ENCODE measurements at regions not wholly inside any gene's neighbourhood (a gene's known extent, or its start where the extent isn't known, plus 50 kb on each side); places are given as distances from the start of the nearest gene placed in this dataset.

DNA sequence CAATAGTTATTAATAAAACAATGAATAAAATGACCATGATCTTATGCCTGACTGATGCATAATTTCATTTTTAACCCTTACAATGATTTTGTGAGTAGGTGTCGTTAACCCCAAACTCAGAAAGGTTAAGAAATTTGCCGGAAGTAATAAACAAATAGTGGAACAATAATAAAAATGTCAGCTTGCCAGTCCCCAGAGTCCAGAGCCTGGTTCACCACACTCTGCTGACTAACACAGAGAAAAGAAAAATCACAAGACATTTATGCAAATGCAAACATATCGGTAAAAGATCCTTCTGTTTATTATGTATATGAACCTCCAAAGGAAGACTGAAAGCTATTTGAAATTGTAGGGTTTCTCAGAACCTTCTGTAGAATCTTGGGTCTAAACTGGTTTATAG lies 563.7 kb downstream of the EFNB2 start:
- TF ChIP-seq, protein P1, sequence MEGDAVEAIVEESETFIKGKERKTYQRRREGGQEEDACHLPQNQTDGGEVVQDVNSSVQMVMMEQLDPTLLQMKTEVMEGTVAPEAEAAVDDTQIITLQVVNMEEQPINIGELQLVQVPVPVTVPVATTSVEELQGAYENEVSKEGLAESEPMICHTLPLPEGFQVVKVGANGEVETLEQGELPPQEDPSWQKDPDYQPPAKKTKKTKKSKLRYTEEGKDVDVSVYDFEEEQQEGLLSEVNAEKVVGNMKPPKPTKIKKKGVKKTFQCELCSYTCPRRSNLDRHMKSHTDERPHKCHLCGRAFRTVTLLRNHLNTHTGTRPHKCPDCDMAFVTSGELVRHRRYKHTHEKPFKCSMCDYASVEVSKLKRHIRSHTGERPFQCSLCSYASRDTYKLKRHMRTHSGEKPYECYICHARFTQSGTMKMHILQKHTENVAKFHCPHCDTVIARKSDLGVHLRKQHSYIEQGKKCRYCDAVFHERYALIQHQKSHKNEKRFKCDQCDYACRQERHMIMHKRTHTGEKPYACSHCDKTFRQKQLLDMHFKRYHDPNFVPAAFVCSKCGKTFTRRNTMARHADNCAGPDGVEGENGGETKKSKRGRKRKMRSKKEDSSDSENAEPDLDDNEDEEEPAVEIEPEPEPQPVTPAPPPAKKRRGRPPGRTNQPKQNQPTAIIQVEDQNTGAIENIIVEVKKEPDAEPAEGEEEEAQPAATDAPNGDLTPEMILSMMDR (conservative IDR thresholded peaks at IDR 0.05; ENCODE audit: low read depth, low read length) = no peak
- DNase-seq (ENCODE audit: low read depth) = no peak
- no peak overlapping the region for H3K4me3 ChIP-seq (ENCODE audit: low read length)

DNA sequence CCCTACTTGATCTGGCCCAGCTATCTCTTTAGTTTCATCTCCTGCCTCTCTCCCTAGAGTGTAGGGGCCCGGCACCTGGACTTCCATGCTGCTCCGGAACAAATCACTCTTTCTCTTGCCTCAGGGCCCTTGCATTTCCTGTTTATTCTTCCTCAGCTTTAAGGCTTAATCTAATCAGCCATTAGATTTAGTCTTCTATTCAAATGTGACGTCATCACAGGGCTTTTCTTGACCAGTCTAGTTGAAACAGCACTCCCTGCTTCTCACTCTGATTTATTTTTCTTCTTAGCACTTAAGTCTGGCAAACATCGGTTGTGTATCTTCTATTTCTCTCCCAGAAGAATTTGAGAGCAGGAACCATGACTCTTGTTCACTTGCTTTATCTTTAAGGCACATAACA lies 564.1 kb downstream of the EFNB2 start:
- no peak for DNase-seq (ENCODE audit: low read depth)
- TF ChIP-seq, protein P1 (conservative IDR thresholded peaks at IDR 0.05; ENCODE audit: low read depth, low read length) = no peak
- no peak overlapping the region for H3K4me3 ChIP-seq (ENCODE audit: low read length)

DNA sequence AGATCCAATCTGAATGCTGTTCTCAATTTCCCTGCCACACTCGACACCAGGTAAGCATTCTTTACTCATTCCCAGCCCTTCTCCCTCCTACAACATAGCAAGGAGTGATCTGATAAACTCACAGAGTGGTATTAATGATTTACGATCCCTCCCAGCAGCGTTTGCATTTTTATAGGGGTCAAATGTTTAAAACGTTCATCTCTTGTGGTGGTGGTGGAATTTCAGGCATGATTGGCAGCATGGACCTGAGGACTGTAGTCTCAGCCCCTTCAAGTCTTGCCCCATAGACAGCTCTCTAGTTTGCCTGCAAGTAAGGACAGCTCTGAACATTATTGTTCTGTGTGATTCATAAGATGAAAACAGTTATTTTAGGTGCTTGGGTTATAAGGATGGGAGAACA lies 565.7 kb downstream of the EFNB2 start:
- H3K4me3 ChIP-seq (ENCODE audit: low read length) = no peak overlapping the region
- TF ChIP-seq, protein P1 (conservative IDR thresholded peaks at IDR 0.05; ENCODE audit: low read depth, low read length) = no peak
- DNase-seq (ENCODE audit: low read depth) = no peak

DNA sequence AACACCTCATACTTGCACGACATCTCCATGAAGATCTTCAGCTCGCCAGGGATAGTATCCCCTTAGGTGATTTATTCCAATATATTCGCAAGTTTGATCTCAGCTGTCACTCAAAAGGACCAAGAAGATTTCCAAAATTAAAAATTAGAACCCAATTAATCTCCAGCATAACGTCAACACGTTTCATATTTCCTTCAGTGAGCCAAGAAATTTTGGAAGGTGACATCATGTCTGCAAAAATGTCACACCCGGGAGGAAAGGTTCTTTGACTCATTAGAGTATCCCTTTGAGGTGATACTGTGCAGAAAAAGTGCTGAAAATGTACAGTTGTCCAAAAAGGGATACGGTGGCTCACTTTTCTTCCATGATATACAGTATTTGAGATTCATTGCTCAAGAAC lies 569.6 kb downstream of the EFNB2 start:
- H3K4me3 ChIP-seq (ENCODE audit: low read length) = no peak overlapping the region
- TF ChIP-seq, protein P1 (conservative IDR thresholded peaks at IDR 0.05; ENCODE audit: low read depth, low read length) = no peak
- no peak for DNase-seq (ENCODE audit: low read depth)

DNA sequence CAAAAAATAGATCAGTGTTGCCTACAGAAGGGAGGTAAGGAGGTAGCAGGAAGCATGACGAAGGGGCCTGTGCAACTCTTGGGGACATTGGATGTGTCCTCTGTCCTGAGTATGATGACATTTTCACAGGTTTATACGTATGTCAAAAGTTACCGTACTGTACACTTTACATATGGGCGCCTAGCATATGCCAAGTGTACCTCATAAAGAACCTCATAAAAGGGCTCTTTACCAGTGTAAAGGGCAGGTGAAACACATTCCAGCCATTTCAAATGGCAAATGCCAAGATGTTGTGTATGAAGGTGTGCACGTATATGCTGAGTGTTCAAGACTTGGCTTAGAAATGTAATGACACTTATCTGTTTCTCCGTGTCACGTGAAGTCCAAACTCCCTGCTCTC lies 573.4 kb downstream of the EFNB2 start:
- no peak overlapping the region for H3K4me3 ChIP-seq (ENCODE audit: low read length)
- TF ChIP-seq, protein P1 (conservative IDR thresholded peaks at IDR 0.05; ENCODE audit: low read depth, low read length) = no peak
- DNase-seq (ENCODE audit: low read depth) = no peak

DNA sequence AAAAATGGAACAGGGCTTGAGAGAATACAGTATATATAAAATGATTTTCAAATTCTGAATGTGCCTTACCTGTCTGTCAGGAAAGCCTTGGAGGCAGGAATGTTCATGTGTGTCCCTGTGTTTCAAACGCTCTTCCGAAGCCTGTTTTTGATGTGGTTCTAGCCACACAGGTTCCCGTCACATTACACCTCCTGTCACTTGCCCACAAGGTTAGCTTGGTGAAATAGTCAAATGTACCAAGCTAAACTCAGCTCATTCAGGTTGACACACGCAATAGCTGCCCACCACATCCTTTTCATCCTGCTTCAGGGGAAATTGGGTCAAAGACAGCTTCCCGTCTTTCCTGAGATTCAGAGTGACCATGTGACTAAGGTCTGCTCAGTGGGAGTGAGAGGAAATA lies 574.0 kb downstream of the EFNB2 start:
- TF ChIP-seq, protein P1 (conservative IDR thresholded peaks at IDR 0.05; ENCODE audit: low read depth, low read length) = no peak
- no peak overlapping the region for H3K4me3 ChIP-seq (ENCODE audit: low read length)

DNA sequence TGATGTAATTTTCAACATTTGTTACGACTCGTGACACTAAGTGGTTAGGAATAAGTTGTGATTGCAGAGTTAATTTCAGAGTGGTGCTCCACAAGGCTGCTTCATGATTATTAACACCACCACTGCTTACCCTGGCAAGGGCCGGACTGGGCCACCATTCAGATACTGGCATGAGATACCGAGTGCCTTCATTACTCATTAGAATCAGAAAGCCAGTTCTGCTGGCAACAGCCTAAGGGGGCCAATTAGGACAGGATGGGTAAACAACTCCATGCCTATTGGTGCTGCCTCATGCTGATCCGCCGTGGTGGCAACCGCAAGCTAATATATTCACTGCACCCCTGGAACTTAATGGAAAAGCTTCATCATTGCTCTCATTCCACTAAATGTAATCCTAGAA lies 575.1 kb downstream of the EFNB2 start:
- DNase-seq (ENCODE audit: low read depth) = no peak
- TF ChIP-seq, protein P1 (conservative IDR thresholded peaks at IDR 0.05; ENCODE audit: low read depth, low read length) = no peak
- no peak overlapping the region for H3K4me3 ChIP-seq (ENCODE audit: low read length)

More for the DNA sequence above, 574.0 kb downstream of the EFNB2 start:
- DNase-seq (ENCODE audit: low read depth) = no peak

All from retinal pigment epithelial cell (primary cell).